Trophoblast cell (in vitro differentiated cells and primary cell): ENCODE measurements at regions not wholly inside any gene's neighbourhood (a gene's known extent, or its start where the extent isn't known, plus 50 kb on each side); places are given as distances from the start of the nearest gene placed in this dataset.

Experiments used
- DNase-seq, 2 donors: peaks; one replicate each; pipeline ENCODE4 v3.0.0-alpha.2; 2016
- H2AFZ ChIP-seq: 2 replicates; pipeline ENCODE4 v1.6.1; 2013; ENCODE audit warnings: low read length, moderate library complexity, mild to moderate bottlenecking; ENCODE audit not compliant: insufficient read depth, poor library complexity
- H2AK5ac ChIP-seq: 2 replicates; pipeline ENCODE4 v1.6.1; 2013; ENCODE audit warnings: mild to moderate bottlenecking, low read length
- H2BK120ac ChIP-seq: 2 replicates; pipeline ENCODE4 v1.6.1; 2013; ENCODE audit warnings: low read length, mild to moderate bottlenecking, moderate library complexity; ENCODE audit not compliant: insufficient read depth, poor library complexity
- H2BK12ac ChIP-seq: 2 replicates; pipeline ENCODE4 v1.6.1; 2013; ENCODE audit warnings: mild to moderate bottlenecking, low read length, moderate library complexity
- H2BK5ac ChIP-seq: 2 replicates; pipeline ENCODE4 v1.6.1; 2013; ENCODE audit warnings: low read length, low read depth, moderate library complexity, mild to moderate bottlenecking; ENCODE audit not compliant: poor library complexity
- H3K14ac ChIP-seq: 2 replicates; pipeline ENCODE4 v1.6.1; 2013; ENCODE audit warnings: mild to moderate bottlenecking, low read length
- H3K18ac ChIP-seq: 2 replicates; pipeline ENCODE4 v1.6.1; 2013; ENCODE audit warnings: mild to moderate bottlenecking, low read length
- H3K23ac ChIP-seq: 2 replicates; pipeline ENCODE4 v1.6.1; 2013; ENCODE audit warnings: low read length
- H3K27ac ChIP-seq: 2 replicates; pipeline ENCODE4 v1.5.1; 2013; ENCODE audit warnings: low read depth, mild to moderate bottlenecking, inconsistent platforms, low read length, moderate library complexity
- H3K27me3 ChIP-seq: 2 replicates; pipeline ENCODE4 v1.6.1; 2013; ENCODE audit warnings: inconsistent platforms, mild to moderate bottlenecking, low read length, moderate library complexity; ENCODE audit not compliant: insufficient read depth
- H3K36me3 ChIP-seq, 2 experiments: 1 replicate in 1 of 2; 2 replicates in 1 of 2; pipeline ENCODE4 v1.6.1; 2013; ENCODE audit warnings: low read length in 2 of 2, mild to moderate bottlenecking in 2 of 2, moderate library complexity in 1 of 2; ENCODE audit not compliant: insufficient read depth in 2 of 2, control insufficient read depth in 1 of 2
- H3K4ac ChIP-seq: 2 replicates; pipeline ENCODE4 v1.6.1; 2013; ENCODE audit warnings: low read depth, mild to moderate bottlenecking, low read length, moderate library complexity
- H3K4me1 ChIP-seq, 2 experiments: 1 replicate in 1 of 2; 2 replicates in 1 of 2; pipeline ENCODE4 v1.6.1; 2013; ENCODE audit warnings: low read length in 2 of 2, mild to moderate bottlenecking in 2 of 2, moderate library complexity in 1 of 2; ENCODE audit not compliant: insufficient read depth in 2 of 2, control insufficient read depth in 1 of 2
- H3K4me2 ChIP-seq: 2 replicates; pipeline ENCODE4 v1.6.1; 2013; ENCODE audit warnings: inconsistent platforms, mild to moderate bottlenecking, low read length, moderate library complexity
- H3K4me3 ChIP-seq: 2 replicates; pipeline ENCODE4 v1.5.1; 2013; ENCODE audit warnings: mild to moderate bottlenecking, low read depth, low read length, inconsistent platforms
- H3K79me1 ChIP-seq: one replicate; pipeline ENCODE4 v1.6.1; 2013; ENCODE audit warnings: low read length
- H3K79me2 ChIP-seq: 2 replicates; pipeline ENCODE4 v1.6.1; 2013; ENCODE audit warnings: low read length, mild to moderate bottlenecking; ENCODE audit not compliant: control insufficient read depth, insufficient read depth, poor library complexity
- H3K9ac ChIP-seq: 2 replicates; pipeline ENCODE4 v1.6.1; 2013; ENCODE audit warnings: mild to moderate bottlenecking, low read length
- H3K9me3 ChIP-seq: 2 replicates; pipeline ENCODE4 v1.6.1; 2013; ENCODE audit warnings: low read depth, mild to moderate bottlenecking, control low read depth, inconsistent platforms, low read length; ENCODE audit not compliant: insufficient read depth
- H4K12ac ChIP-seq: 2 replicates; pipeline ENCODE4 v1.6.1; 2013; ENCODE audit warnings: low read depth, mild to moderate bottlenecking, low read length, moderate library complexity
- H4K8ac ChIP-seq: 2 replicates; pipeline ENCODE4 v1.6.1; 2013; ENCODE audit warnings: low read depth, mild to moderate bottlenecking, low read length, moderate library complexity
- H4K91ac ChIP-seq: one replicate; pipeline ENCODE4 v1.6.1; 2013; ENCODE audit warnings: low read depth, mild to moderate bottlenecking, low read length, moderate library complexity
- WGBS: extraction: QIAGEN DNeasy Blood & Tissue Kit; methylation state at CpG from one replicate; pipeline ENCODE4 v1.1.7; 2013; ENCODE audit warnings: missing lambda C conversion rate; ENCODE audit not compliant: insufficient read length, insufficient coverage; ENCODE audit errors: extremely low coverage; 5-methylcytosine and 5-hydroxymethylcytosine counted together

- no peak overlapping the region for H3K9ac ChIP-seq
- H2AK5ac ChIP-seq: no peak overlapping the region
- H3K79me1 ChIP-seq: no peaks in the 10 kb centered on the region
- peaks cover 17% of the 10 kb centered on the region for H3K9me3 ChIP-seq
- no peak for DNase-seq
- H4K91ac ChIP-seq: no peak overlapping the region
- no peak overlapping the region for H3K4me2 ChIP-seq
- no peak overlapping the region for H3K27ac ChIP-seq
- no peak overlapping the region for H2BK5ac ChIP-seq
- H3K4ac ChIP-seq: no peak overlapping the region
- no peak overlapping the region for H3K18ac ChIP-seq
- no peak overlapping the region for H3K14ac ChIP-seq
- no peaks in the 10 kb centered on the region for H3K4me1 ChIP-seq
- WGBS: no CpG with 5 or more reads among the region's 12 CpGs
- H3K27me3 ChIP-seq: no peaks in the 10 kb centered on the region
- no peaks in the 10 kb centered on the region for H3K79me2 ChIP-seq
- H2AFZ ChIP-seq: no peak overlapping the region
- no peak overlapping the region for H4K8ac ChIP-seq
- no peak overlapping the region for H4K12ac ChIP-seq
- no peak overlapping the region for H3K4me3 ChIP-seq
- no peaks in the 10 kb centered on the region for H3K36me3 ChIP-seq
- H2BK120ac ChIP-seq: no peak overlapping the region
- no peak overlapping the region for H2BK12ac ChIP-seq
- H3K23ac ChIP-seq: no peak overlapping the region
These were observed 146.0 kb upstream of the RTL1 start for GRCh38 chr14:101049511-101049910.

DNA sequence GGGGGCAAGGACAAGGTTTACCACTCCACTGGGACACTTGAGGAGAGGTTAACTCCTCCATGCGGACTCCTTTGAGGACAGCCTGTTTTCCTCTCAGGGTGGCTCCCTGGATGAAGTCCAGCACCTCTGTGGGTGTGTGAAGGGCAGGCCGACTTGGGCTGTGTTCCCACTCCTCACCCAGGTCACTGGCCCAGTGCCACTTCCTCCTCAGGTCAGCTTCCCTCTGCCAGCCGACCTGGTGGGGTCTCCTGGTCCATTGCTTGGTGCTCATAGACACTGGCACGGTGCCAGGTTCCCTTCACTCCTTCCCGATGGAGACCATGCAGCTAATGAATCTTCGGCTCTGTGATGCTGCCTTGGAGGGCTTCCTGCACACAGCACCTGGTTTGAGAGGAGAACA, 146.4 kb upstream of the RTL1 start:
- no CpG with 5 or more reads among the region's 6 CpGs for WGBS
- H3K4me2 ChIP-seq: no peak overlapping the region
- H3K18ac ChIP-seq: no peak overlapping the region

GRCh38 chr14:101050901-101051490, 147.5 kb upstream of the RTL1 start:
- no peaks in the 10 kb centered on the region for H3K4me1 ChIP-seq
- no peak overlapping the region for H3K9ac ChIP-seq
- H2AK5ac ChIP-seq: no peak overlapping the region
- no peak overlapping the region for H3K4ac ChIP-seq
- H3K27me3 ChIP-seq: no peaks in the 10 kb centered on the region
- H4K12ac ChIP-seq: no peak overlapping the region
- H3K9me3 ChIP-seq: peaks cover 20% of the 10 kb centered on the region
- no peak overlapping the region for H3K27ac ChIP-seq
- no peaks in the 10 kb centered on the region for H3K79me2 ChIP-seq
- H3K4me2 ChIP-seq: no peak overlapping the region
- no peak overlapping the region for H3K4me3 ChIP-seq
- no peak overlapping the region for H2BK5ac ChIP-seq
- H3K14ac ChIP-seq: no peak overlapping the region
- H3K18ac ChIP-seq: no peak overlapping the region
- H2BK120ac ChIP-seq: no peak overlapping the region
- no peak for DNase-seq
- no peaks in the 10 kb centered on the region for H3K79me1 ChIP-seq
- no peak overlapping the region for H3K23ac ChIP-seq
- H4K91ac ChIP-seq: no peak overlapping the region
- H4K8ac ChIP-seq: no peak overlapping the region
- no peak overlapping the region for H2BK12ac ChIP-seq
- H3K36me3 ChIP-seq: no peaks in the 10 kb centered on the region
- WGBS: no CpG with 5 or more reads among the region's 17 CpGs
- no peak overlapping the region for H2AFZ ChIP-seq

More for the DNA sequence above, 146.4 kb upstream of the RTL1 start:
- H3K79me2 ChIP-seq: no peaks in the 10 kb centered on the region
- H3K9me3 ChIP-seq: peaks cover 18% of the 10 kb centered on the region
- no peak overlapping the region for H4K8ac ChIP-seq
- H3K14ac ChIP-seq: no peak overlapping the region
- H3K4me3 ChIP-seq: no peak overlapping the region
- no peaks in the 10 kb centered on the region for H3K79me1 ChIP-seq
- H2AK5ac ChIP-seq: no peak overlapping the region
- H2BK5ac ChIP-seq: no peak overlapping the region
- H4K91ac ChIP-seq: no peak overlapping the region
- no peak overlapping the region for H4K12ac ChIP-seq
- no peaks in the 10 kb centered on the region for H3K4me1 ChIP-seq
- DNase-seq: no peak
- no peak overlapping the region for H2BK12ac ChIP-seq
- no peak overlapping the region for H2BK120ac ChIP-seq
- no peak overlapping the region for H3K9ac ChIP-seq
- H3K36me3 ChIP-seq: no peaks in the 10 kb centered on the region
- H3K4ac ChIP-seq: no peak overlapping the region
- H3K23ac ChIP-seq: no peak overlapping the region
- H2AFZ ChIP-seq: no peak overlapping the region
- no peaks in the 10 kb centered on the region for H3K27me3 ChIP-seq
- H3K27ac ChIP-seq: no peak overlapping the region

GRCh38 chr14:101054671-101055070, 151.1 kb upstream of the RTL1 start:
- no peak overlapping the region for H4K91ac ChIP-seq
- H2BK12ac ChIP-seq: no peak overlapping the region
- peaks cover 21% of the 10 kb centered on the region for H3K9me3 ChIP-seq
- H3K4me1 ChIP-seq: no peaks in the 10 kb centered on the region
- H4K12ac ChIP-seq: no peak overlapping the region
- no peak overlapping the region for H3K27ac ChIP-seq
- H2AFZ ChIP-seq: no peak overlapping the region
- no CpG with 5 or more reads among the region's 7 CpGs for WGBS
- H3K23ac ChIP-seq: no peak overlapping the region
- H4K8ac ChIP-seq: no peak overlapping the region
- no peak overlapping the region for H2BK5ac ChIP-seq
- H3K79me2 ChIP-seq: no peaks in the 10 kb centered on the region
- H3K36me3 ChIP-seq: no peaks in the 10 kb centered on the region
- DNase-seq: no peak
- H2BK120ac ChIP-seq: no peak overlapping the region
- H3K27me3 ChIP-seq: no peaks in the 10 kb centered on the region
- H3K79me1 ChIP-seq: no peaks in the 10 kb centered on the region
- no peak overlapping the region for H3K18ac ChIP-seq
- H3K4me2 ChIP-seq: no peak overlapping the region
- H3K9ac ChIP-seq: no peak overlapping the region
- H3K4me3 ChIP-seq: no peak overlapping the region
- no peak overlapping the region for H3K14ac ChIP-seq
- H2AK5ac ChIP-seq: no peak overlapping the region
- H3K4ac ChIP-seq: no peak overlapping the region
